Neuronal stem cell (in vitro differentiated cells): ENCODE measurements at regions not wholly inside any gene's neighbourhood (a gene's known extent, or its start where the extent isn't known, plus 50 kb on each side); places are given as distances from the start of the nearest gene placed in this dataset.

Experiments used
- DNase-seq: peaks from one replicate; pipeline ENCODE4 v3.0.0-alpha.2; 2013; ENCODE audit warnings: low spot score
- H2AFZ ChIP-seq: one replicate; pipeline ENCODE4 v1.6.1; 2013; ENCODE audit warnings: mild to moderate bottlenecking, low read length, inconsistent platforms
- H2AK5ac ChIP-seq: 2 replicates; pipeline ENCODE4 v1.6.1; 2013; ENCODE audit warnings: low read depth, mild to moderate bottlenecking, inconsistent platforms, low read length, moderate library complexity, mixed read lengths
- H2BK120ac ChIP-seq: 2 replicates; pipeline ENCODE4 v1.6.1; 2013; ENCODE audit warnings: low read depth, mild to moderate bottlenecking, inconsistent platforms, low read length, moderate library complexity, mixed read lengths
- H2BK12ac ChIP-seq: one replicate; pipeline ENCODE4 v1.6.1; 2013; ENCODE audit warnings: low read length, inconsistent platforms
- H2BK15ac ChIP-seq: 2 replicates; pipeline ENCODE4 v1.6.1; 2013; ENCODE audit warnings: mild to moderate bottlenecking, low read length, inconsistent platforms, mixed read lengths
- H2BK5ac ChIP-seq: one replicate; pipeline ENCODE4 v1.6.1; 2013; ENCODE audit warnings: inconsistent platforms, mild to moderate bottlenecking, low read length, moderate library complexity
- H3K14ac ChIP-seq: one replicate; pipeline ENCODE4 v1.6.1; 2013; ENCODE audit warnings: low read length, inconsistent platforms
- H3K18ac ChIP-seq: 2 replicates; pipeline ENCODE4 v1.6.1; 2013; ENCODE audit warnings: low read length, inconsistent platforms
- H3K23ac ChIP-seq: 2 replicates; pipeline ENCODE4 v1.6.1; 2013; ENCODE audit warnings: low read depth, mild to moderate bottlenecking, mixed read lengths, low read length, inconsistent platforms; ENCODE audit not compliant: poor library complexity
- H3K27ac ChIP-seq: replicated peaks from 3 replicates; pipeline ENCODE4 v1.5.1; 2013; ENCODE audit warnings: low read length, inconsistent platforms
- H3K27me3 ChIP-seq, 3 experiments: 2 replicates each; pipeline ENCODE4 v1.6.1; 2013; ENCODE audit warnings: low read length in 3 of 3, mild to moderate bottlenecking in 2 of 3, inconsistent platforms in 1 of 3, low read depth in 1 of 3, mixed read lengths in 1 of 3, moderate library complexity in 1 of 3; ENCODE audit not compliant: control insufficient read depth in 3 of 3, insufficient read depth in 3 of 3
- H3K36me3 ChIP-seq, 2 donors: replicated peaks in 1 of 2; 2 replicates each; pipeline ENCODE4 v1.6.1; 2013; ENCODE audit warnings: low read length in 2 of 2; ENCODE audit not compliant: control insufficient read depth in 2 of 2, insufficient read depth in 2 of 2
- H3K4ac ChIP-seq: 2 replicates; pipeline ENCODE4 v1.6.1; 2013; ENCODE audit warnings: inconsistent platforms, mild to moderate bottlenecking, low read length, moderate library complexity
- H3K4me1 ChIP-seq, 2 donors: 1 replicate in 1 of 2; 2 replicates in 1 of 2; pipeline ENCODE4 v1.6.1; 2013; ENCODE audit warnings: low read length in 2 of 2, low read depth in 1 of 2; ENCODE audit not compliant: control insufficient read depth in 2 of 2, insufficient read depth in 1 of 2
- H3K4me2 ChIP-seq: one replicate; pipeline ENCODE4 v1.6.1; 2013; ENCODE audit warnings: mild to moderate bottlenecking, low read length, inconsistent platforms; ENCODE audit not compliant: insufficient read depth, poor library complexity, severe bottlenecking
- H3K4me3 ChIP-seq, 2 donors: 2 replicates each; pipeline ENCODE4 v1.5.1; 2013; ENCODE audit warnings: low read length in 2 of 2, mild to moderate bottlenecking in 2 of 2, inconsistent platforms in 1 of 2, moderate library complexity in 1 of 2
- H3K79me1 ChIP-seq: one replicate; pipeline ENCODE4 v1.6.1; 2013; ENCODE audit warnings: low read depth, mild to moderate bottlenecking, inconsistent platforms, low read length, moderate library complexity
- H3K9ac ChIP-seq: one replicate; pipeline ENCODE4 v1.6.1; 2013; ENCODE audit warnings: mild to moderate bottlenecking, low read depth, low read length, inconsistent platforms; ENCODE audit not compliant: poor library complexity
- H3K9me3 ChIP-seq, 2 donors: replicated peaks in 1 of 2; 2 replicates each; pipeline versions ENCODE3 to v1.6.1; 2013; ENCODE audit warnings: low read length in 2 of 2, mild to moderate bottlenecking in 2 of 2, inconsistent platforms in 1 of 2, low read depth in 1 of 2, mixed read lengths in 1 of 2, moderate library complexity in 1 of 2; ENCODE audit not compliant: control insufficient read depth in 2 of 2, insufficient read depth in 1 of 2
- H4K8ac ChIP-seq: one replicate; pipeline ENCODE4 v1.6.1; 2013; ENCODE audit warnings: low read depth, mild to moderate bottlenecking, inconsistent platforms, low read length, moderate library complexity
- H4K91ac ChIP-seq: one replicate; pipeline ENCODE4 v1.6.1; 2013; ENCODE audit warnings: low read length, low read depth, mild to moderate bottlenecking, inconsistent platforms; ENCODE audit not compliant: poor library complexity
- WGBS, 2 donors: extraction: QIAGEN DNeasy Blood & Tissue Kit; methylation state at CpG; one replicate each; pipeline ENCODE4 v1.1.7; 2013; ENCODE audit warnings: missing lambda C conversion rate in 2 of 2, mixed read lengths in 1 of 2; ENCODE audit not compliant: insufficient read length in 2 of 2, insufficient replicate concordance in 1 of 2; ENCODE audit errors: extremely low coverage in 2 of 2; 5-methylcytosine and 5-hydroxymethylcytosine counted together

GRCh38 chrX:9149501-9150245, 115.7 kb upstream of the FAM9B start:
- H4K8ac ChIP-seq, result no peak overlapping the region
- peaks cover 0 to 1% of the 10 kb centered on the region in 2 donors for H3K4me1 ChIP-seq
- H3K4ac ChIP-seq, result no peak overlapping the region
- no peak overlapping the region for H3K14ac ChIP-seq
- H4K91ac ChIP-seq, result no peak overlapping the region
- no peak overlapping the region for H3K4me3 ChIP-seq
- H3K36me3 ChIP-seq, result no peaks in the 10 kb centered on the region
- H2AFZ ChIP-seq, result no peak overlapping the region
- no peak overlapping the region for H3K23ac ChIP-seq
- no peak overlapping the region for H2AK5ac ChIP-seq
- no peaks in the 10 kb centered on the region for H3K9me3 ChIP-seq
- H2BK5ac ChIP-seq, result no peak overlapping the region
- H3K79me1 ChIP-seq, result no peaks in the 10 kb centered on the region
- H2BK12ac ChIP-seq, result no peak overlapping the region
- H3K27ac ChIP-seq, result no peak overlapping the region
- H3K4me2 ChIP-seq, result no peak overlapping the region
- no peak overlapping the region for H3K9ac ChIP-seq
- H2BK15ac ChIP-seq, result no peak overlapping the region
- H3K27me3 ChIP-seq, result no peaks in the 10 kb centered on the region
- WGBS, 2 donors, result no CpG with 5 or more reads among the region's 8 CpGs
- H2BK120ac ChIP-seq, result no peak overlapping the region
- no peak overlapping the region for H3K18ac ChIP-seq
- no peak for DNase-seq

- Histone ChIP-seq H3K9ac (no peak overlapping the region), H2AK5ac (no peak overlapping the region), H3K4me1 (peaks cover 0 to 1% of the 10 kb centered on the region in 2 donors), H4K91ac (no peak overlapping the region), H3K36me3 (no peaks in the 10 kb centered on the region), H3K4me2 (no peak overlapping the region), H2BK120ac (no peak overlapping the region), H2BK5ac (no peak overlapping the region), H3K4ac (no peak overlapping the region), H2AFZ (no peak overlapping the region), H4K8ac (no peak overlapping the region), H3K79me1 (no peaks in the 10 kb centered on the region), H2BK15ac (no peak overlapping the region), H3K27ac (no peak overlapping the region), H3K18ac (no peak overlapping the region), H3K14ac (no peak overlapping the region), H3K4me3 (no peak overlapping the region), H3K9me3 (no peaks in the 10 kb centered on the region), H2BK12ac (no peak overlapping the region), H3K27me3 (no peaks in the 10 kb centered on the region), H3K23ac (no peak overlapping the region)
- WGBS, 2 donors, result no CpG with 5 or more reads among the region's 2 CpGs
- no peak for DNase-seq
These were observed 117.9 kb upstream of the FAM9B start for GRCh38 chrX:9151772-9152307.

- Histone ChIP-seq H3K9me3 (no peaks in the 10 kb centered on the region), H4K8ac (no peak overlapping the region), H4K91ac (no peak overlapping the region), H2AK5ac (no peak overlapping the region), H3K23ac (no peak overlapping the region), H3K27me3 (no peaks in the 10 kb centered on the region), H2BK5ac (no peak overlapping the region), H3K27ac (no peak overlapping the region), H3K4ac (no peak overlapping the region), H3K14ac (no peak overlapping the region), H3K4me3 (no peak overlapping the region), H3K4me1 (peaks cover 0 to under 1% of the 10 kb centered on the region in 2 donors), H2BK120ac (no peak overlapping the region), H3K18ac (no peak overlapping the region), H3K36me3 (no peaks in the 10 kb centered on the region), H2BK12ac (no peak overlapping the region), H2AFZ (no peak overlapping the region), H3K4me2 (no peak overlapping the region), H3K9ac (no peak overlapping the region), H2BK15ac (no peak overlapping the region), H3K79me1 (no peaks in the 10 kb centered on the region)
- no peak for DNase-seq
- no CpG with 5 or more reads among the region's 1 CpG for WGBS, 2 donors
These were observed 119.4 kb upstream of the FAM9B start for GRCh38 chrX:9153300-9153699.

- Histone ChIP-seq H2AFZ (no peak overlapping the region), H2BK15ac (no peak overlapping the region), H4K91ac (no peak overlapping the region), H3K79me1 (no peaks in the 10 kb centered on the region), H2AK5ac (no peak overlapping the region), H2BK12ac (no peak overlapping the region), H3K27me3 (no peaks in the 10 kb centered on the region), H3K18ac (no peak overlapping the region), H3K4me1 (no peaks in the 10 kb centered on the region), H2BK120ac (no peak overlapping the region), H3K14ac (no peak overlapping the region), H3K23ac (no peak overlapping the region), H3K4ac (no peak overlapping the region), H3K9me3 (no peaks in the 10 kb centered on the region), H2BK5ac (no peak overlapping the region), H3K4me2 (no peak overlapping the region), H3K4me3 (no peak overlapping the region), H3K27ac (no peak overlapping the region), H4K8ac (no peak overlapping the region), H3K9ac (no peak overlapping the region), H3K36me3 (no peaks in the 10 kb centered on the region)
- no CpG with 5 or more reads among the region's 7 CpGs for WGBS, 2 donors
- no peak for DNase-seq
These were observed 124.7 kb upstream of the FAM9B start for GRCh38 chrX:9158611-9159010.
